Panc1 (cell line): ENCODE measurements at regions not wholly inside any gene's neighbourhood (a gene's known extent, or its start where the extent isn't known, plus 50 kb on each side); places are given as distances from the start of the nearest gene placed in this dataset.
"Not testable (repeated sequence)": the region's sequence is repeated elsewhere in the genome, so short reads cannot be mapped to it uniquely, and the experiment has no call there.

Experiments
- ATAC-seq: fragments of 200-7000 bp; cut with Tn5 transposase; 2 replicates; pipeline ENCODE4 v1.9.1; 2020; ENCODE audit warnings: mild to moderate bottlenecking, moderate library complexity
- BruUV-seq: library from RNA; stranded (reverse); fragments of 400-500 nt; replicated peaks from 2 replicates; lab custom pipeline; 2021; lab: Mats Ljungman, UMichigan
- CTCF ChIA-PET: fragments of 300-600 bp; sonication (Branson Sonifier 250); formaldehyde crosslinking; loops from one replicate; lab custom pipeline; 2022; ENCODE audit warnings: antibody characterized with exemption; lab: Charles Lee
- POLR2A ChIA-PET: fragments of 300-600 bp; sonication (Branson Sonifier 250); formaldehyde crosslinking; loops from one replicate; lab custom pipeline; 2022; ENCODE audit warnings: antibody characterized with exemption; lab: Charles Lee
- DNase-seq: peaks from one replicate; pipeline ENCODE4 v3.0.0-alpha.2; 2010; ENCODE audit warnings: low read depth, low spot score
- H3K27ac ChIP-seq: 2 replicates; pipeline ENCODE4 v1.5.1; 2011; ENCODE audit warnings: mild to moderate bottlenecking, low read length, inconsistent platforms
- H3K27me3 ChIP-seq: fragments of 200-500 bp; sonication (Bioruptor generic); 2 replicates; pipeline ENCODE4 v1.6.0; 2014; ENCODE audit warnings: low read length, inconsistent platforms; ENCODE audit not compliant: control insufficient read depth, insufficient read depth
- H3K36me3 ChIP-seq: fragments of 200-500 bp; sonication (Bioruptor generic); 2 replicates; pipeline ENCODE4 v1.5.1; 2014; ENCODE audit warnings: inconsistent platforms, mild to moderate bottlenecking, low read length, moderate library complexity; ENCODE audit not compliant: control insufficient read depth, insufficient read depth
- H3K4me1 ChIP-seq: 2 replicates; pipeline ENCODE4 v1.5.1; 2011; ENCODE audit warnings: inconsistent platforms, mild to moderate bottlenecking, low read length, moderate library complexity; ENCODE audit not compliant: control insufficient read depth, insufficient read depth
- H3K4me3 ChIP-seq, 2 experiments: 2 replicates each; pipeline ENCODE4 v1.5.1; 2011 to 2012; ENCODE audit warnings: low read depth in 2 of 2, low read length in 2 of 2, mild to moderate bottlenecking in 2 of 2, inconsistent platforms in 1 of 2, moderate library complexity in 1 of 2
- H3K9me3 ChIP-seq: fragments of 200-500 bp; sonication (Bioruptor generic); 2 replicates; pipeline ENCODE4 v1.5.1; 2014; ENCODE audit warnings: low read depth, mild to moderate bottlenecking, inconsistent platforms, low read length, moderate library complexity; ENCODE audit not compliant: control insufficient read depth, insufficient read depth
- CTCF ChIP-seq: fragments of 450-650 bp; IDR thresholded peaks from 2 replicates; pipeline ENCODE4 v1.5.1; 2017; ENCODE audit warnings: mild to moderate bottlenecking
- POLR2AphosphoS5 ChIP-seq: IDR thresholded peaks from 2 replicates; pipeline ENCODE4 v1.6.1; 2012; ENCODE audit warnings: mild to moderate bottlenecking, low read depth, low read length, moderate library complexity
- SIN3A ChIP-seq: IDR thresholded peaks from 2 replicates; pipeline ENCODE4 v1.6.1; 2012; ENCODE audit warnings: low read depth, mild to moderate bottlenecking, low read length, moderate library complexity, borderline replicate concordance; ENCODE audit not compliant: insufficient read depth
- TCF7L2 ChIP-seq: IDR thresholded peaks from 2 replicates; pipeline ENCODE4 v1.6.1; 2011; ENCODE audit warnings: mild to moderate bottlenecking, low read depth, low read length, inconsistent platforms
- in situ Hi-C: cut with HindIII; loops from 2 replicates; pipeline ENCODE4 v1.10.0; 2016; ENCODE audit warnings: low sequenced_read_pairs, low pct_unique_long_range_greater_than_20kb
- intact Hi-C: fragments of 100-400 bp; cut with micrococcal nuclease; formaldehyde crosslinking; loops from one replicate; pipeline ENCODE4 v1.10.0; 2022; ENCODE audit not compliant: unreplicated experiment
- TF ChIP-seq, protein P1 (sequence below), 2 experiments: IDR thresholded peaks; 2 replicates each; pipeline ENCODE4 v1.6.1; 2011 to 2012; ENCODE audit warnings: low read depth in 2 of 2, control low read depth in 1 of 2, low read length in 1 of 2, mild to moderate bottlenecking in 1 of 2, moderate library complexity in 1 of 2; ENCODE audit not compliant: insufficient read depth in 1 of 2

DNA sequence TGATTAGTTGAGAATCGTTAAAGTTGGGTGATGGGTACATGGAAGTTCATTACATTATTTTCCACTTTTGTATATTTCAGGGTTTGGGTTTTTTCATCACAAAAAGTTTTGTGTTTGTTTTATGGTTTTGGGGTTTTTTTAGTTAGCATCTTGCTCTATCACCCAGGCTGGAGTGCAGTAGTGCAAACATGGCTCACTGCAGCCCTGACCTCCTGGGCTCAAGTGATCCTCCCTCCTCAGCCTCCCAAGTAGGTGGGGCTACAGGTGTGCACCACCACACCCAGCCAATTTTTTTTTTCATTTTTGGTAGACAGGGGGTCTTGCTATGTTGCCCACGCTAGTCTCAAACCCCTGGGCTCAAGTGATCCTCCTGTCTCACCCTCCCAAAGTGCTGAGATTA is 100.1 kb upstream of the CHD2 start:
- H3K27me3 ChIP-seq = no peaks in the 10 kb centered on the region
- H3K36me3 ChIP-seq = no peaks in the 10 kb centered on the region
- DNase-seq = no peak
- H3K27ac ChIP-seq = peak overlapping the region; percentile 100; the same call in 1 of the 2 replicates
- no peak overlapping the region for H3K4me3 ChIP-seq
- CTCF ChIA-PET = no interaction called here
- no peaks in the 10 kb centered on the region for H3K9me3 ChIP-seq
- no peak for ATAC-seq
- TF ChIP-seq TCF7L2 (no peak), POLR2AphosphoS5 (no peak), SIN3A (no peak), CTCF (no peak)
- TF ChIP-seq, protein P1, sequence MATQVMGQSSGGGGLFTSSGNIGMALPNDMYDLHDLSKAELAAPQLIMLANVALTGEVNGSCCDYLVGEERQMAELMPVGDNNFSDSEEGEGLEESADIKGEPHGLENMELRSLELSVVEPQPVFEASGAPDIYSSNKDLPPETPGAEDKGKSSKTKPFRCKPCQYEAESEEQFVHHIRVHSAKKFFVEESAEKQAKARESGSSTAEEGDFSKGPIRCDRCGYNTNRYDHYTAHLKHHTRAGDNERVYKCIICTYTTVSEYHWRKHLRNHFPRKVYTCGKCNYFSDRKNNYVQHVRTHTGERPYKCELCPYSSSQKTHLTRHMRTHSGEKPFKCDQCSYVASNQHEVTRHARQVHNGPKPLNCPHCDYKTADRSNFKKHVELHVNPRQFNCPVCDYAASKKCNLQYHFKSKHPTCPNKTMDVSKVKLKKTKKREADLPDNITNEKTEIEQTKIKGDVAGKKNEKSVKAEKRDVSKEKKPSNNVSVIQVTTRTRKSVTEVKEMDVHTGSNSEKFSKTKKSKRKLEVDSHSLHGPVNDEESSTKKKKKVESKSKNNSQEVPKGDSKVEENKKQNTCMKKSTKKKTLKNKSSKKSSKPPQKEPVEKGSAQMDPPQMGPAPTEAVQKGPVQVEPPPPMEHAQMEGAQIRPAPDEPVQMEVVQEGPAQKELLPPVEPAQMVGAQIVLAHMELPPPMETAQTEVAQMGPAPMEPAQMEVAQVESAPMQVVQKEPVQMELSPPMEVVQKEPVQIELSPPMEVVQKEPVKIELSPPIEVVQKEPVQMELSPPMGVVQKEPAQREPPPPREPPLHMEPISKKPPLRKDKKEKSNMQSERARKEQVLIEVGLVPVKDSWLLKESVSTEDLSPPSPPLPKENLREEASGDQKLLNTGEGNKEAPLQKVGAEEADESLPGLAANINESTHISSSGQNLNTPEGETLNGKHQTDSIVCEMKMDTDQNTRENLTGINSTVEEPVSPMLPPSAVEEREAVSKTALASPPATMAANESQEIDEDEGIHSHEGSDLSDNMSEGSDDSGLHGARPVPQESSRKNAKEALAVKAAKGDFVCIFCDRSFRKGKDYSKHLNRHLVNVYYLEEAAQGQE (IDR thresholded peaks at IDR 0.05; ENCODE audit: insufficient read depth in 1 of 2, low read depth in 2 of 2, low read length in 1 of 2) = no peak
- in situ Hi-C loops (no loop called here), intact Hi-C loops (no loop called here)
- peaks cover 46% of the 10 kb centered on the region for H3K4me1 ChIP-seq
- no TSS peak for BruUV-seq
- POLR2A ChIA-PET = no interaction called here

GRCh38 chr15:92800416-92801055 is 99.6 kb upstream of the CHD2 start:
- DNase-seq, CTCF ChIA-PET, BruUV-seq, in situ Hi-C loops, H3K36me3 ChIP-seq, H3K9me3 ChIP-seq, H3K27me3 ChIP-seq, ATAC-seq, H3K4me3 ChIP-seq, intact Hi-C loops: not testable (repeated sequence)
- POLR2A ChIA-PET = interaction anchor here (0.6 to 2.0 kb wide), 5 partner anchors 20 to 133 kb away, joined by 3 to 22 read pairs (median 5); no protein-coding TSS in a partner anchor
- Histone ChIP-seq H3K27ac (peak overlapping the region; percentile 100), H3K4me1 (peaks cover 50% of the 10 kb centered on the region)

GRCh38 chr15:92801056-92801773 is 98.9 kb upstream of the CHD2 start:
- intact Hi-C loops, ATAC-seq, H3K4me3 ChIP-seq: not testable (repeated sequence)

More at GRCh38 chr15:92801056-92801773, 98.9 kb upstream of the CHD2 start:
- DNase-seq, H3K36me3 ChIP-seq, H3K27me3 ChIP-seq, H3K9me3 ChIP-seq, BruUV-seq, in situ Hi-C loops: not testable (repeated sequence)
- Histone ChIP-seq H3K27ac (peak overlapping the region; percentile 100), H3K4me1 (peaks cover 53% of the 10 kb centered on the region)
- CTCF ChIA-PET = interaction anchor here (0.9 kb wide), 1 partner anchor 114 kb away, joined by 4 read pairs; no protein-coding TSS in a partner anchor
- POLR2A ChIA-PET = interaction anchor here (0.5 to 2.0 kb wide), 7 partner anchors 19 to 132 kb away, joined by 3 to 22 read pairs (median 5); no protein-coding TSS in a partner anchor
